A673 (cell line): ENCODE measurements at regions not wholly inside any gene's neighbourhood (a gene's known extent, or its start where the extent isn't known, plus 50 kb on each side); places are given as distances from the start of the nearest gene placed in this dataset.
A peak's percentile ranks its signal among the peaks of the same experiment; 100 is the strongest.

Experiments
- BruUV-seq: library from RNA; stranded (reverse); fragments of 400-500 nt; replicated peaks from 2 replicates; lab custom pipeline; 2021; lab: Mats Ljungman, UMichigan
- CTCF ChIA-PET: fragments of 300-600 bp; sonication (Branson Sonifier 250); formaldehyde crosslinking; loops from one replicate; lab custom pipeline; 2022; ENCODE audit warnings: antibody characterized with exemption; lab: Charles Lee
- POLR2A ChIA-PET: fragments of 300-600 bp; sonication (Branson Sonifier 250); formaldehyde crosslinking; loops from one replicate; lab custom pipeline; 2022; ENCODE audit warnings: antibody characterized with exemption; ENCODE audit not compliant: low non-redundant PET; lab: Charles Lee
- DNase-seq: peaks from one replicate; pipeline ENCODE4 v3.0.0-alpha.2; 2015; ENCODE audit warnings: low spot score
- H3K27ac ChIP-seq: fragments of 200-600 bp; sonication (generic); 2 replicates; pipeline ENCODE4 v1.5.1; 2016; ENCODE audit warnings: mixed run types, low read depth, mild to moderate bottlenecking, mixed read lengths, antibody characterized with exemption, low read length; ENCODE audit not compliant: poor library complexity, severe bottlenecking
- H3K27me3 ChIP-seq: fragments of 200-600 bp; sonication (generic); replicated peaks from 2 replicates; pipeline ENCODE4 v1.6.1; 2017; ENCODE audit warnings: mixed run types, low read depth, mild to moderate bottlenecking, mixed read lengths, antibody characterized with exemption, low read length; ENCODE audit not compliant: insufficient read depth, poor library complexity
- H3K36me3 ChIP-seq: fragments of 200-600 bp; sonication (generic); 2 replicates; pipeline ENCODE4 v1.6.1; 2016; ENCODE audit warnings: mixed run types, mild to moderate bottlenecking, mixed read lengths, antibody characterized with exemption, low read length; ENCODE audit not compliant: insufficient read depth, poor library complexity, severe bottlenecking
- H3K4me1 ChIP-seq: fragments of 200-600 bp; sonication (generic); 2 replicates; pipeline ENCODE4 v1.6.1; 2017; ENCODE audit warnings: mixed run types, mild to moderate bottlenecking, mixed read lengths, antibody characterized with exemption, low read length; ENCODE audit not compliant: insufficient read depth, poor library complexity, severe bottlenecking
- H3K4me3 ChIP-seq: fragments of 200-600 bp; sonication (generic); 2 replicates; pipeline ENCODE4 v1.5.1; 2016; ENCODE audit warnings: low read depth, mixed run types, mild to moderate bottlenecking, mixed read lengths, low read length; ENCODE audit not compliant: poor library complexity, severe bottlenecking
- H3K9me3 ChIP-seq: fragments of 200-600 bp; sonication (generic); 2 replicates; pipeline ENCODE4 v1.6.1; 2016; ENCODE audit warnings: mixed run types, low read depth, mild to moderate bottlenecking, mixed read lengths, antibody characterized with exemption, low read length; ENCODE audit not compliant: poor library complexity, severe bottlenecking
- EZH2 ChIP-seq: fragments of 200-600 bp; sonication (generic); IDR thresholded peaks from 2 replicates; pipeline ENCODE4 v1.6.1; 2017; ENCODE audit warnings: borderline replicate concordance, low read depth, mild to moderate bottlenecking, mixed read lengths, antibody characterized with exemption, low read length; ENCODE audit not compliant: poor library complexity, severe bottlenecking
- intact Hi-C: fragments of 100-400 bp; cut with micrococcal nuclease; formaldehyde crosslinking; loops from one replicate; pipeline ENCODE4 v1.10.0; 2022; ENCODE audit not compliant: unreplicated experiment
- TF ChIP-seq, protein P1 (sequence below): fragments of 300-800, 200-600 bp; sonication (generic); conservative IDR thresholded peaks from 2 replicates; pipeline ENCODE4 v1.5.1; 2017; ENCODE audit warnings: low read depth, mild to moderate bottlenecking, antibody characterized with exemption, low read length, moderate library complexity, mixed read lengths

DNA sequence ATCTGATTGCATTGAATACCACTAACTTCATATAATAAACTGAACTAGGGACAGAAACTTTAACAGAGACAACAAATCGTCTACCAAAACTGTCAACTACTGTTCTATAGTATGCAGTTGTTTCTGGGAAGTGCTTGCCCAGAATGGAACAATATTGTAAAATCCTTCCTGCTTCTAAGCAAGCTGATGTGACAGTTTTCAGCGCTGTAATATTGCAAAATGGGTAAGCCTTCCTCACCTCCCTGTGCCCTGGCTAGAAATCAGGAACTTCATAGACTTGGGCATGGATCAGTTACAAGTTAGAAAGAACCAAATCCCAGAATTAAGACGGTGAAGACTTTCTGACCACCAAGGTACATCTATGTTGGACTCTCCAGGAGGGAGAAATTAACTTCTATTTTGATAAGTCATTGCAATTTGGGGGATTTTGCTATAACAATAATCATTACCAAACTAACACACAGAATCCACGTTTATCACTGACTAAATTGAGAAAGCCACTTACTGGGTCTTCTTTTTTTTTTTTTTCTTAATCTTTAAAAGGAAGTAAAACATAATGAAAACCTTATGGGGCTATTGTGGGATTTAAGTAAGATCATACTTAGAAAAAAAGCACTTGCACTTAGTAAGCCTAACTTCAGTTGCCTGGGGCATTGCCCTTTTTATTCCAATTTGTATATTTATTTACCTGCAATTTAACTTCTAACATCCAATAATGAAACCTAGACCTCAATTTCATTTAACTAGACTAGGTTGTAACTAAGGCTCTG lies 261.5 kb downstream of the TRIB2 start:
- Histone ChIP-seq H3K9me3 (peaks cover 3% of the 10 kb centered on the region), H3K36me3 (no peaks in the 10 kb centered on the region), H3K27me3 (no peaks in the 10 kb centered on the region), H3K27ac (peak overlapping the region; percentile 34), H3K4me1 (peaks cover 43% of the 10 kb centered on the region), H3K4me3 (no peak overlapping the region)
- DNase-seq = peak; percentile 49
- TF ChIP-seq EZH2 = no peak
- TF ChIP-seq, protein P1, sequence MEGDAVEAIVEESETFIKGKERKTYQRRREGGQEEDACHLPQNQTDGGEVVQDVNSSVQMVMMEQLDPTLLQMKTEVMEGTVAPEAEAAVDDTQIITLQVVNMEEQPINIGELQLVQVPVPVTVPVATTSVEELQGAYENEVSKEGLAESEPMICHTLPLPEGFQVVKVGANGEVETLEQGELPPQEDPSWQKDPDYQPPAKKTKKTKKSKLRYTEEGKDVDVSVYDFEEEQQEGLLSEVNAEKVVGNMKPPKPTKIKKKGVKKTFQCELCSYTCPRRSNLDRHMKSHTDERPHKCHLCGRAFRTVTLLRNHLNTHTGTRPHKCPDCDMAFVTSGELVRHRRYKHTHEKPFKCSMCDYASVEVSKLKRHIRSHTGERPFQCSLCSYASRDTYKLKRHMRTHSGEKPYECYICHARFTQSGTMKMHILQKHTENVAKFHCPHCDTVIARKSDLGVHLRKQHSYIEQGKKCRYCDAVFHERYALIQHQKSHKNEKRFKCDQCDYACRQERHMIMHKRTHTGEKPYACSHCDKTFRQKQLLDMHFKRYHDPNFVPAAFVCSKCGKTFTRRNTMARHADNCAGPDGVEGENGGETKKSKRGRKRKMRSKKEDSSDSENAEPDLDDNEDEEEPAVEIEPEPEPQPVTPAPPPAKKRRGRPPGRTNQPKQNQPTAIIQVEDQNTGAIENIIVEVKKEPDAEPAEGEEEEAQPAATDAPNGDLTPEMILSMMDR = no peak
- BruUV-seq = no TSS peak
- ChIA-PET POLR2A (no interaction called here), CTCF (no interaction called here)
- intact Hi-C loops = no loop called here

DNA sequence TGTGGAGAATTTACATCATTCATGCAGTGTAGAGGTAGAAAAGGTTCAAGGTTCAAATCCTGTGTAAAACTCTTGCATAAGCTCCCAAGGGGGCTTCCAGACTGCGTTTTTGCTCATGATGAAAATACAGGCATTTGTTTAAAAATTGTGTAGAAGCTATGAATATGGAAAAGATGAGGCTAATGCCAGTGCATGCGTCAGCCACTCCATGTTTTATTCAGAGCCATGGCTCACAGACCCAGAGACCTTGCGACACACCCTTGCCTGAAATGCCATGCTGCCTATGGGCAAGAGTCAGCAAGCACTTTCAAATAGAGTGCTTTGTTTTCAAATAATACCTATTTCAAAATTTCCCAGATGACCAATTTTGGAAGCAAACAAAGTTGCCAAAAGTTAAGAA lies 262.3 kb downstream of the TRIB2 start:
- H3K27me3 ChIP-seq = no peaks in the 10 kb centered on the region
- ChIA-PET CTCF (no interaction called here), POLR2A (no interaction called here)
- no TSS peak for BruUV-seq
- intact Hi-C loops = no loop called here
- peak; percentile 71 for DNase-seq
- no peaks in the 10 kb centered on the region for H3K9me3 ChIP-seq
- H3K36me3 ChIP-seq = no peaks in the 10 kb centered on the region
- H3K27ac ChIP-seq = no peak overlapping the region
- no peak overlapping the region for H3K4me3 ChIP-seq
- H3K4me1 ChIP-seq = peaks cover 43% of the 10 kb centered on the region
- TF ChIP-seq, protein P1 = no peak
- no peak for TF ChIP-seq EZH2

DNA sequence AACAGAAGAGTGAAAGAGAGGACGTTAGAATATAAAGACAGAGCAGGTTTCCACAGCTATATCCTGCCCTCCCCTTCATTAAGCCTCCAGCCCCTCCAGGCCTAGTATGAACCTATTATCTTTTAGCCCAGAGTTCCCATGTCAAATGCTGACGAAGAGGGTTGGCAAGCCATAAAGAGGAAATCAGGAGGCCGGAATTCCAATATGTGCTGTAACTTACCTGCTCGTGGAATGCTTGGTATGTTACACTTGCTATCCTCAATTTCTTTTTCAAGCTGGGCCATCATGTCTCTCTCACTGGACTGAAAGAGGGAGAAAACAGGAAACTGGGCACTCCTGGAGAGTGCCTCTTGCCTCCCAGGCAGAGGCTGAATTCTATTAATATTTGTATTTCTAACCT lies 264.1 kb downstream of the TRIB2 start:
- Histone ChIP-seq H3K36me3 (no peaks in the 10 kb centered on the region), H3K9me3 (no peaks in the 10 kb centered on the region), H3K27me3 (no peaks in the 10 kb centered on the region), H3K4me1 (peaks cover 43% of the 10 kb centered on the region), H3K4me3 (no peak overlapping the region), H3K27ac (no peak overlapping the region)
- intact Hi-C loops = no loop called here
- no peak for DNase-seq
- TF ChIP-seq, protein P1 = no peak
- no peak for TF ChIP-seq EZH2
- POLR2A ChIA-PET = no interaction called here
- CTCF ChIA-PET = no interaction called here
- no TSS peak for BruUV-seq
